IPS DF 6.9 (cell line): ENCODE measurements at regions not wholly inside any gene's neighbourhood (a gene's known extent, or its start where the extent isn't known, plus 50 kb on each side); places are given as distances from the start of the nearest gene placed in this dataset.
"Not testable (repeated sequence)": the region's sequence is repeated elsewhere in the genome, so short reads cannot be mapped to it uniquely, and the experiment has no call there.

Experiments used
- DNase-seq: peaks from one replicate; pipeline ENCODE4 v3.0.0-alpha.2; 2013; ENCODE audit warnings: low read depth, low spot score
- H3K27ac ChIP-seq: one replicate; pipeline ENCODE4 v1.5.1; 2013; ENCODE audit warnings: low read length, control low read depth
- H3K27me3 ChIP-seq: 2 replicates; pipeline ENCODE4 v1.6.1; 2013; ENCODE audit warnings: mild to moderate bottlenecking, low read length; ENCODE audit not compliant: control insufficient read depth, insufficient read depth
- H3K36me3 ChIP-seq: 2 replicates; pipeline ENCODE4 v1.6.1; 2013; ENCODE audit warnings: low read length; ENCODE audit not compliant: control insufficient read depth, insufficient read depth
- H3K4me1 ChIP-seq: 2 replicates; pipeline ENCODE4 v1.6.1; 2013; ENCODE audit warnings: low read length; ENCODE audit not compliant: control insufficient read depth, insufficient read depth
- H3K4me3 ChIP-seq: 2 replicates; pipeline ENCODE4 v1.5.1; 2013; ENCODE audit warnings: mild to moderate bottlenecking, low read length
- H3K9me3 ChIP-seq: 2 replicates; pipeline ENCODE4 v1.6.1; 2013; ENCODE audit warnings: low read length, inconsistent platforms; ENCODE audit not compliant: control insufficient read depth, insufficient read depth
- WGBS: extraction: QIAGEN DNeasy Blood & Tissue Kit; methylation state at CpG from one replicate; pipeline ENCODE4 v1.1.7; 2013; ENCODE audit warnings: mixed read lengths, missing lambda C conversion rate; ENCODE audit not compliant: insufficient read length, insufficient coverage; 5-methylcytosine and 5-hydroxymethylcytosine counted together

DNA sequence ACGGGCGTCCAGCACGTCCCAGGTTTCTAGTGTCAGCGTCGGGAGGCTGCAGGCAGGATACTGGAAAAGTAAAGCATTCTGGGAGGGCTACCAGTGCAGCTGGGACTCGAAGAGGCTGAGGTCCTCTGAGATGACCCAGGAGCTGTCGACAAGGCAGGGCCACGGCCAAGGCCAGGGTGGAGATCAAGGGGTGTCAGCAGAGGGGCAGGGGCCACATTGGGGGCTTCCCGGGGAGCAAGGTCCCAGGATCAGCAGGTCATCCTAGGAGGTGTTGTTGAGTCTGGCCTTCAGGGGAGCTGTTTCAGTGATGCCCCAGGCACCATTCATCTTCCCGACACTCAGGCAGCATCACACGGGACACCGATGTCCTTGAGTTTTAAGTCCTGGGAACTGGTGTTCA is 377.8 kb upstream of the SFSWAP start:
- Histone ChIP-seq H3K4me3 (no peak overlapping the region), H3K36me3 (no peaks in the 10 kb centered on the region), H3K27me3 (no peaks in the 10 kb centered on the region), H3K27ac (no peak overlapping the region), H3K4me1 (no peaks in the 10 kb centered on the region; the same call in 1 of the 2 replicates), H3K9me3 (no peaks in the 10 kb centered on the region)
- no peak for DNase-seq
- WGBS, result no CpG with 5 or more reads among the region's 12 CpGs

DNA sequence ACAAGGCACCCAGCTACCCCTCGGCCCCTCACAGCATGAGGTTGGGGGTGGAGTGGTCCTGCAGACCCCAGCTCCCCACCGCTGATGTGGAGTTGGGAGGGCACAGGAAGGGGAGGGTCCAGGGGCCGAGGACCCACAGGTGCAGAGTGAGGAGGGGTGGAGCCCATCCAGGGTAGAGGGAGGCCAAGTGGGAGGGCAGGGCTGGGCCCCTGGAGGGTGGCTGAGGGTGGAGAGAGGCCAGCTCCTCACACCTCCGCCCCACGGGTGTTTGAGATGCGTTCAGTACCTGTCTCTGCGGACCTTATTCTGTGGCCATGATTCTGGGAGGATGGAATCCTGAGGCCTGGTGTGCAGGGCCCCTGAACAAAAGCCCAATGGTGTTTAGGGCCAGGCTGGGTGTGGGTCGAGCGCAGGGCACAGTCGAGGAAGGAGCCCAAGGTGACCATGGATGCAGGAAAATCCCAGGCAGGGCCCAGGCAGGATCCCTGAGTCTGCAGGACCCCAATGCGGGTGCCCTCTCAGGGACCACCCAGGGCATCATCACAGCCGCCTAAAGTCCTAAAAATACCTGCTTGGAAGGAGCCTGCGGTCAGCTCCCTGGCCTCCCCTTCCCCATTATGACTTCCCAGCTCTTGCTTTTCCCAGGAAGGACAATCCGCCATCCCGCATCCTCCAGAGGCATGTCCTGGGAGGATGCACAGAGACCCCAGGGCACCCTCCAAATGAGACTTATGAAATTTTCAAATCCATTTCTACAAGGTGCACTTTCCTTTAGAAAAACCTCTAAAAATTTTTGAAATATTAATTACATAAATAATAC is 377.1 kb upstream of the SFSWAP start:
- no peak overlapping the region for H3K27ac ChIP-seq
- H3K4me1 ChIP-seq, result no peaks in the 10 kb centered on the region; the same call in 1 of the 2 replicates
- no peaks in the 10 kb centered on the region for H3K9me3 ChIP-seq
- WGBS, result no CpG with 5 or more reads among the region's 15 CpGs
- no peaks in the 10 kb centered on the region for H3K36me3 ChIP-seq
- no peak for DNase-seq
- H3K27me3 ChIP-seq, result no peaks in the 10 kb centered on the region
- H3K4me3 ChIP-seq, result no peak overlapping the region

GRCh38 chr12:131334835-131335234 is 376.1 kb upstream of the SFSWAP start:
- no peak overlapping the region for H3K4me3 ChIP-seq
- no peak overlapping the region for H3K27ac ChIP-seq
- no peaks in the 10 kb centered on the region for H3K36me3 ChIP-seq
- no peaks in the 10 kb centered on the region; the same call in 1 of the 2 replicates for H3K4me1 ChIP-seq
- no peaks in the 10 kb centered on the region for H3K9me3 ChIP-seq
- no peak for DNase-seq
- no peaks in the 10 kb centered on the region for H3K27me3 ChIP-seq
- WGBS, result no CpG with 5 or more reads among the region's 4 CpGs

- no peaks in the 10 kb centered on the region; the same call in 1 of the 2 replicates for H3K4me1 ChIP-seq
- H3K27me3 ChIP-seq, result no peaks in the 10 kb centered on the region
- no peak overlapping the region for H3K27ac ChIP-seq
- H3K9me3 ChIP-seq, result no peaks in the 10 kb centered on the region
- H3K36me3 ChIP-seq, result no peaks in the 10 kb centered on the region
- no peak for DNase-seq
- no CpG with 5 or more reads among the region's 4 CpGs for WGBS
- no peak overlapping the region for H3K4me3 ChIP-seq
Measured at GRCh38 chr12:131335456-131335855, 375.4 kb upstream of the SFSWAP start.

GRCh38 chr12:131337861-131338260 is 373.0 kb upstream of the SFSWAP start:
- DNase-seq, H3K27ac ChIP-seq, H3K4me3 ChIP-seq, H3K36me3 ChIP-seq, H3K27me3 ChIP-seq, H3K4me1 ChIP-seq, H3K9me3 ChIP-seq: not testable (repeated sequence)
- no CpG with 5 or more reads among the region's 3 CpGs for WGBS

- Histone ChIP-seq H3K4me3 (no peak overlapping the region), H3K27me3 (no peaks in the 10 kb centered on the region), H3K4me1 (no peaks in the 10 kb centered on the region), H3K27ac (no peak overlapping the region), H3K36me3 (no peaks in the 10 kb centered on the region), H3K9me3 (no peaks in the 10 kb centered on the region)
- no CpG with 5 or more reads among the region's 13 CpGs for WGBS
- no peak for DNase-seq
Measured at GRCh38 chr12:131340616-131341210, 370.2 kb upstream of the SFSWAP start.

DNA sequence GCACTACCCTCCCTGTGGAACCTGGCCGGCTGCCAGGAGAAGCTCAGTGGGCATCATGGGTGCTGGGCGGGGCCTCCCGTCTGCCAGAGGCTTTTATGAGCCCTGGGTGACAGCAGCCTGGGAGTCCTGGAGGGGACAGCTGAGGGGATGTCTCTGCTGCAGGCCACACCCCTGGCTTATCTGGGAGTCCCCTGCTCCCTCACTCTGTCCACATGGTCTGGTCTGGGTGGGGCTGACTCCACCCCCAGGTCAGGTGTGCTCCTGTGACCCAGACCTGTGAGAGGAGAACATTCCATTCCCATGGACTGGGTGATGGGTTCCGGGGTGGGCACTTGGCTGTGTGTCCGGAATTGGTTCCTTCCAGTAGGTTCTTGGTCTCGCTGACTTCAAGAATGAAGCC is 369.3 kb upstream of the SFSWAP start:
- H3K4me1 ChIP-seq, H3K4me3 ChIP-seq, DNase-seq, H3K27ac ChIP-seq, H3K9me3 ChIP-seq, H3K27me3 ChIP-seq, H3K36me3 ChIP-seq: not testable (repeated sequence)
- WGBS, result no CpG with 5 or more reads among the region's 6 CpGs

DNA sequence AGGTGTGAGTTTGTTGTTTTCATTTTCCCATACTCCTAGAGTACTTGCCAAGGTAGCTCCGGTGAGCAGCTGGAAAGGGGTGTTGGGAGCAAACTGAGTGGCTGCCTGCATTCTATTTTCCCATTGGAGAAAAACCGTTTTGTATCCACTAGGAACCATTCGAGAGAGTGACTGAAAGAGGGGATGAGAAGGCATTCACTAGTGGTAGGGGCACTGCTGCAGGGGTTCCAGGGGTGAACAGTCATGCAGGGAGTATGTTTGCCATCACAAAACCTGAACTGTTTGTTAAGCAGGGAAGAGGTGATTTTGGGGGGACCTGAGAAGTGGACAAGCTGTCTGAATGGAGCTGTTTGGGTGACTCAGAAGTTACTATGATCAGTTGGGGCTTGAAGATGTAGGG is 367.5 kb upstream of the SFSWAP start:
- not testable (repeated sequence) for H3K36me3 ChIP-seq, H3K27me3 ChIP-seq, H3K4me1 ChIP-seq, H3K27ac ChIP-seq, H3K9me3 ChIP-seq, DNase-seq, H3K4me3 ChIP-seq
- no CpG with 5 or more reads among the region's 3 CpGs for WGBS

DNA sequence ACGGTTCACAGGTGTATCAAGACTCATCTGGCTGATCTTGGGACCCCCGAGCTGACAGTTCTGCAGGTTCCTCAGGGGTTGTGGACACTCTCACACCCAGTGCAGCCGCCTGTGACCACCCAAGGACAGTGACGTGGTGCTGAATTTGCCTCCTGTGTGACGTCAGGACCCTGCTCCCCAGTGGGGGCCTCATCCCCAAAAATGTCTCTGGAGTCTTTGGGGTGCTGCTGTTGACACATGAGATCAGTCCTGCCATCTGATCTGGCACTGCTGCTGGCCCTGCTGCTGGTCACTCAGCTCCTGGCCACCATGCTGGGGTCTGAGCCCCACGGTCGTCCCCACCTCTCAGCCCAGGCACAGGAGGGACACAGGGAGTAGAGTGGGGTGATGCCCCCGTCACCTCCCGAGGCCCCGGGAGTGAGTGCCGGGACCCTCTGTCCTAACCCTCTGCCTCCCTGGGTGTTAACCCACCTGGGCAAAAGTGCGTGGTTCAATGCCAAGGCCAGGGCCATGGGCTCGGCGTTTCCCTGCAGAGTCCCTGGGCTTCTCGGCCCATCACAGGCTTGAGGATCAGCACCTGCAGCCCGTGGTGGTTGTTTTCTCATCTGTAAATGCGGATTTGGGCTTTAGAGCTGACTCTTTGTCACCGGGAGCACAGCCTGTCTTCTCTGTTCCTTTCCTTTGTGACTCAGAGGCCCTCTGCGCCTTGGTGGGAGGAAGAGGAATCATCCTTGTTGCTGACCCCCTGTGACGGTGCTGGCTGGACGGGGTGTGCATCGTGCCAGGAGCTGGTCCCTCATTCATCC is 366.0 kb upstream of the SFSWAP start:
- DNase-seq, H3K36me3 ChIP-seq, H3K9me3 ChIP-seq, H3K4me1 ChIP-seq, H3K27ac ChIP-seq, H3K4me3 ChIP-seq, H3K27me3 ChIP-seq: not testable (repeated sequence)
- WGBS, result no CpG with 5 or more reads among the region's 22 CpGs

GRCh38 chr12:131345521-131346436 is 365.1 kb upstream of the SFSWAP start:
- DNase-seq, result no peak
- no peaks in the 10 kb centered on the region for H3K27me3 ChIP-seq
- H3K9me3 ChIP-seq, result no peaks in the 10 kb centered on the region
- no peak overlapping the region for H3K27ac ChIP-seq
- no CpG with 5 or more reads among the region's 19 CpGs for WGBS
- no peaks in the 10 kb centered on the region for H3K36me3 ChIP-seq
- no peak overlapping the region for H3K4me3 ChIP-seq
- peaks cover 5% of the 10 kb centered on the region for H3K4me1 ChIP-seq
